K562 (cell line): ENCODE measurements at regions not wholly inside any gene's neighbourhood (a gene's known extent, or its start where the extent isn't known, plus 50 kb on each side); places are given as distances from the start of the nearest gene placed in this dataset.

ENCODE experiments used
- ATAC-seq: fragments of 200-7000 bp; cut with Tn5 transposase; 3 replicates; pipeline ENCODE4 v1.9.1; 2020; ENCODE audit warnings: moderate library complexity
- BruUV-seq: library from RNA; stranded (reverse); fragments of 400-500 nt; replicated peaks from 2 replicates; lab custom pipeline; 2021; lab: Mats Ljungman, UMichigan
- CTCF ChIA-PET: fragments of 300-600 bp; formaldehyde crosslinking; extraction: SDS; loops from one replicate; lab custom pipeline; 2021; ENCODE audit warnings: low intra/inter-chr PET ratio; lab: Yijun Ruan, JAX
- POLR2A ChIA-PET: fragments of 300-600, 350-650 bp; sonication (Branson Sonifier 250); formaldehyde crosslinking; extraction: SDS; loops from one replicate; lab custom pipeline; 2021; ENCODE audit warnings: antibody characterized with exemption, inconsistent platforms; lab: Yijun Ruan, JAX
- DNase-seq, 4 experiments: peaks; one replicate each; pipeline versions ENCODE4 v3.0.0 to v3.0.0-alpha.2; 2011 to 2018; ENCODE audit warnings: low spot score in 3 of 4, mixed read lengths in 3 of 4; ENCODE audit errors: extremely low read depth in 1 of 4
- FAIRE-seq: peaks from 2 replicates; lab custom pipeline; 2011; peaks lifted over from hg19 to GRCh38; lab: Jason Lieb, UNC
- H2AFZ ChIP-seq: 2 replicates; pipeline ENCODE4 v1.6.0; 2011; ENCODE audit warnings: low read depth, low read length, control low read depth, inconsistent platforms
- H3K27ac ChIP-seq: fragments of 200-600 bp; 3 replicates; pipeline ENCODE4 v1.8.0; 2011; ENCODE audit warnings: low read depth, mild to moderate bottlenecking, control low read depth, inconsistent platforms, low read length, moderate library complexity, mixed read lengths; ENCODE audit errors: extremely low read depth
- H3K27me3 ChIP-seq, 2 experiments: fragments of 300-600 bp in 1 of 2; 2 replicates in 1 of 2; 3 replicates in 1 of 2; pipeline versions ENCODE4 v1.6.0 to v1.8.0; 2011; ENCODE audit warnings: inconsistent platforms in 2 of 2, low read length in 2 of 2, mild to moderate bottlenecking in 1 of 2, mixed read lengths in 1 of 2, moderate library complexity in 1 of 2; ENCODE audit not compliant: control insufficient read depth in 2 of 2, insufficient read depth in 2 of 2
- H3K36me3 ChIP-seq: fragments of 300-600 bp; 3 replicates; pipeline ENCODE4 v1.8.0; 2011; ENCODE audit warnings: mild to moderate bottlenecking, low read length, inconsistent platforms; ENCODE audit not compliant: control insufficient read depth, insufficient read depth
- H3K4me1 ChIP-seq, 2 experiments: fragments of 200-600 bp in 1 of 2; replicated peaks in 1 of 2; 2 replicates in 1 of 2; 3 replicates in 1 of 2; pipeline versions ENCODE4 v1.5.1 to v1.8.0; 2011; ENCODE audit warnings: inconsistent platforms in 2 of 2, low read length in 2 of 2, mild to moderate bottlenecking in 1 of 2, mixed read lengths in 1 of 2, moderate library complexity in 1 of 2; ENCODE audit not compliant: control insufficient read depth in 2 of 2, insufficient read depth in 2 of 2
- H3K4me2 ChIP-seq: 2 replicates; pipeline ENCODE4 v1.6.1; 2011; ENCODE audit warnings: low read length, control low read depth, inconsistent platforms, mixed read lengths; ENCODE audit not compliant: insufficient read depth
- H3K4me3 ChIP-seq: fragments of 200-600 bp; sonication (generic), shearing (Covaris generic); 2 replicates; pipeline ENCODE4 v1.5.1; 2016; ENCODE audit warnings: control low read depth, inconsistent platforms
- H3K79me2 ChIP-seq: fragments of 200-600 bp; 3 replicates; pipeline ENCODE4 v1.8.0; 2011; ENCODE audit warnings: low read length, inconsistent platforms; ENCODE audit not compliant: control insufficient read depth, insufficient read depth
- H3K9ac ChIP-seq, 2 experiments: 2 replicates each; pipeline versions ENCODE4 v1.6.0 to v1.6.1; 2011; ENCODE audit warnings: low read depth in 2 of 2, low read length in 2 of 2, control low read depth in 1 of 2, inconsistent platforms in 1 of 2, mild to moderate bottlenecking in 1 of 2, mixed read lengths in 1 of 2; ENCODE audit not compliant: insufficient read depth in 1 of 2
- H3K9me1 ChIP-seq: one replicate; pipeline ENCODE4 v1.6.0; 2011; ENCODE audit warnings: inconsistent platforms, mild to moderate bottlenecking, low read length, moderate library complexity; ENCODE audit not compliant: control insufficient read depth, insufficient read depth
- H3K9me3 ChIP-seq: replicated peaks from 2 replicates; pipeline ENCODE4 v1.5.1; 2011; ENCODE audit warnings: low read depth, low read length, inconsistent platforms; ENCODE audit not compliant: control insufficient read depth, insufficient read depth
- H4K20me1 ChIP-seq: replicated peaks from 2 replicates; pipeline ENCODE4 v1.6.1; 2011; ENCODE audit warnings: low read length, inconsistent platforms, mixed read lengths; ENCODE audit not compliant: control insufficient read depth, insufficient read depth
- GABPA ChIP-seq: fragments of 200-800 bp; sonication (Bioruptor generic); conservative IDR thresholded peaks from 2 replicates; pipeline ENCODE4 v1.6.1; 2016; ENCODE audit warnings: low read depth, missing genetic modification characterization, missing compliant biosample characterization
- PHB2 ChIP-seq: fragments of 450-650 bp; IDR thresholded peaks from 2 replicates; pipeline ENCODE4 v1.6.1; 2017; ENCODE audit warnings: low read depth
- PHF21A ChIP-seq: fragments of 450-650 bp; IDR thresholded peaks from 2 replicates; pipeline ENCODE4 v1.6.1; 2017; ENCODE audit warnings: low read depth, borderline replicate concordance
- POLR2H ChIP-seq: IDR thresholded peaks from 2 replicates; pipeline ENCODE4 v1.6.1; 2016; ENCODE audit warnings: missing genetic modification characterization, low read depth, mild to moderate bottlenecking, control low read depth, missing compliant biosample characterization, moderate library complexity
- PTTG1 ChIP-seq: fragments of 450-650 bp; IDR thresholded peaks from 2 replicates; pipeline ENCODE4 v1.6.1; 2016; ENCODE audit warnings: low read depth, mild to moderate bottlenecking, missing genetic modification characterization, missing compliant biosample characterization
- SIN3B ChIP-seq: fragments of 450-650 bp; IDR thresholded peaks from 2 replicates; pipeline ENCODE4 v1.6.1; 2017; ENCODE audit warnings: low read depth, mild to moderate bottlenecking, moderate library complexity
- YY1 ChIP-seq, 3 experiments: IDR thresholded peaks; 2 replicates each; pipeline ENCODE4 v1.6.1; 2011; ENCODE audit warnings: low read length in 2 of 3, mild to moderate bottlenecking in 2 of 3, moderate library complexity in 2 of 3, borderline replicate concordance in 1 of 3, control low read depth in 1 of 3, low read depth in 1 of 3; ENCODE audit not compliant: insufficient read depth in 3 of 3, insufficient replicate concordance in 2 of 3, control insufficient read depth in 1 of 3, insufficient read length in 1 of 3; ENCODE audit errors: extremely low read depth in 1 of 3
- ZNF146 ChIP-seq: IDR thresholded peaks from one replicate; pipeline ENCODE4 v1.6.1; 2018; ENCODE audit warnings: missing compliant biosample characterization; ENCODE audit not compliant: unreplicated experiment
- ZNF23 ChIP-seq: fragments of 250-450 bp; sonication (Bioruptor Pico); IDR thresholded peaks from 2 replicates; pipeline ENCODE4 v1.4.0; 2020; ENCODE audit warnings: mild to moderate bottlenecking
- ZNF384 ChIP-seq: IDR thresholded peaks from 2 replicates; pipeline ENCODE4 v1.6.1; 2012; ENCODE audit warnings: low read depth, low read length, improper control_type of control experiment
- WGBS: fragments of 100-300 bp; shearing (Covaris generic); methylation state at CpG from one replicate; pipeline ENCODE4 v1.1.6; 2016; ENCODE audit warnings: low coverage, mixed read lengths; ENCODE audit not compliant: insufficient coverage; ENCODE audit errors: missing lambda C conversion rate; 5-methylcytosine and 5-hydroxymethylcytosine counted together
- in situ Hi-C: fragments of 300-500 bp; cut with MboI; formaldehyde crosslinking; loops from 4 replicates; pipeline ENCODE4 v1.15.0; 2018; ENCODE audit warnings: inconsistent platforms, mixed read lengths
- intact Hi-C: fragments of 100-400 bp; cut with micrococcal nuclease; formaldehyde crosslinking; loops from 2 replicates; pipeline ENCODE4 v1.14.2; 2022
- TF ChIP-seq, protein P1 (sequence below): sonication (generic); formaldehyde crosslinking; IDR thresholded peaks from 2 replicates; pipeline ENCODE4 v1.8.0; 2022; ENCODE audit warnings: mild to moderate bottlenecking, missing genetic modification reagents
- TF ChIP-seq, protein P2 (sequence below): fragments of 450-650 bp; IDR thresholded peaks from 2 replicates; pipeline ENCODE4 v1.6.1; 2017; ENCODE audit warnings: antibody characterized with exemption, mild to moderate bottlenecking
- TF ChIP-seq, protein P3 (sequence below): sonication (generic); formaldehyde crosslinking; IDR thresholded peaks from 2 replicates; pipeline ENCODE4 v1.8.0; 2022; ENCODE audit warnings: missing genetic modification reagents, mild to moderate bottlenecking, borderline replicate concordance

- DNase-seq (peak; percentile 76 to 79 (median 77)), FAIRE-seq (peak; percentile 60), ATAC-seq (peak; percentile 83)
- 26% methylated on average over 16 of the region's 18 CpGs for WGBS
- peak overlapping the region; percentile 19 to 67; a peak in 3 of 4 replicates for H3K9ac ChIP-seq
- H4K20me1 ChIP-seq = no peaks in the 10 kb centered on the region
- H2AFZ ChIP-seq = peak overlapping the region; percentile 87
- H3K4me1 ChIP-seq = peaks cover 23 to 47% of the 10 kb centered on the region in 2 experiments; a peak in 4 of 5 replicates
- in situ Hi-C loops (loop anchor here (10.0 to 25.0 kb wide), 2 partner anchors 294 to 354 kb away; no protein-coding TSS in a partner anchor), intact Hi-C loops (loop anchor here (1.0 to 5.0 kb wide), 3 partner anchors 98 to 353 kb away; no protein-coding TSS in a partner anchor)
- BruUV-seq = no TSS peak
- no peaks in the 10 kb centered on the region for H3K9me3 ChIP-seq
- no peaks in the 10 kb centered on the region for H3K36me3 ChIP-seq
- ChIA-PET CTCF (interaction anchor here (0.6 to 1.2 kb wide), 2 partner anchors 98 to 157 kb away, joined by 4 to 5 read pairs; no protein-coding TSS in a partner anchor), POLR2A (interaction anchor here (0.6 to 1.1 kb wide), 4 partner anchors 9 to 369 kb away, joined by 3 to 5 read pairs (median 4); no protein-coding TSS in a partner anchor)
- no peaks in the 10 kb centered on the region for H3K27me3 ChIP-seq
- H3K79me2 ChIP-seq = no peaks in the 10 kb centered on the region
- H3K27ac ChIP-seq = peak overlapping the region; percentile 45; the same call in 2 of the 3 replicates
- peaks cover 5% of the 10 kb centered on the region for H3K9me1 ChIP-seq
- no peak overlapping the region for H3K4me3 ChIP-seq
- H3K4me2 ChIP-seq = peak overlapping the region; percentile 53; the same call in 1 of the 2 replicates
- TF ChIP-seq PTTG1 (tag) (no peak), PHB2 (no peak), ZNF146 (CRISPR knock-in tag) (no peak), PHF21A (peak; percentile 25; the same call in 1 of the 2 replicates), POLR2H (tag) (no peak), SIN3B (no peak), ZNF23 (no peak), GABPA (tag) (no peak), ZNF384 (no peak), YY1 (IDR thresholded peaks at IDR 0.05; ENCODE audit: borderline replicate concordance in 1 of 3, control insufficient read depth in 1 of 3, extremely low read depth in 1 of 3, insufficient read depth in 3 of 3, insufficient read length in 1 of 3, insufficient replicate concordance in 2 of 3, low read depth in 1 of 3, low read length in 2 of 3) (peak in 1 of 3 experiments; percentile 20)
- TF ChIP-seq, protein P1, sequence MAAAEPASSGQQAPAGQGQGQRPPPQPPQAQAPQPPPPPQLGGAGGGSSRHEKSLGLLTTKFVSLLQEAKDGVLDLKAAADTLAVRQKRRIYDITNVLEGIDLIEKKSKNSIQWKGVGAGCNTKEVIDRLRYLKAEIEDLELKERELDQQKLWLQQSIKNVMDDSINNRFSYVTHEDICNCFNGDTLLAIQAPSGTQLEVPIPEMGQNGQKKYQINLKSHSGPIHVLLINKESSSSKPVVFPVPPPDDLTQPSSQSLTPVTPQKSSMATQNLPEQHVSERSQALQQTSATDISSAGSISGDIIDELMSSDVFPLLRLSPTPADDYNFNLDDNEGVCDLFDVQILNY (CRISPR knock-in tag) = no peak
- TF ChIP-seq, protein P2, sequence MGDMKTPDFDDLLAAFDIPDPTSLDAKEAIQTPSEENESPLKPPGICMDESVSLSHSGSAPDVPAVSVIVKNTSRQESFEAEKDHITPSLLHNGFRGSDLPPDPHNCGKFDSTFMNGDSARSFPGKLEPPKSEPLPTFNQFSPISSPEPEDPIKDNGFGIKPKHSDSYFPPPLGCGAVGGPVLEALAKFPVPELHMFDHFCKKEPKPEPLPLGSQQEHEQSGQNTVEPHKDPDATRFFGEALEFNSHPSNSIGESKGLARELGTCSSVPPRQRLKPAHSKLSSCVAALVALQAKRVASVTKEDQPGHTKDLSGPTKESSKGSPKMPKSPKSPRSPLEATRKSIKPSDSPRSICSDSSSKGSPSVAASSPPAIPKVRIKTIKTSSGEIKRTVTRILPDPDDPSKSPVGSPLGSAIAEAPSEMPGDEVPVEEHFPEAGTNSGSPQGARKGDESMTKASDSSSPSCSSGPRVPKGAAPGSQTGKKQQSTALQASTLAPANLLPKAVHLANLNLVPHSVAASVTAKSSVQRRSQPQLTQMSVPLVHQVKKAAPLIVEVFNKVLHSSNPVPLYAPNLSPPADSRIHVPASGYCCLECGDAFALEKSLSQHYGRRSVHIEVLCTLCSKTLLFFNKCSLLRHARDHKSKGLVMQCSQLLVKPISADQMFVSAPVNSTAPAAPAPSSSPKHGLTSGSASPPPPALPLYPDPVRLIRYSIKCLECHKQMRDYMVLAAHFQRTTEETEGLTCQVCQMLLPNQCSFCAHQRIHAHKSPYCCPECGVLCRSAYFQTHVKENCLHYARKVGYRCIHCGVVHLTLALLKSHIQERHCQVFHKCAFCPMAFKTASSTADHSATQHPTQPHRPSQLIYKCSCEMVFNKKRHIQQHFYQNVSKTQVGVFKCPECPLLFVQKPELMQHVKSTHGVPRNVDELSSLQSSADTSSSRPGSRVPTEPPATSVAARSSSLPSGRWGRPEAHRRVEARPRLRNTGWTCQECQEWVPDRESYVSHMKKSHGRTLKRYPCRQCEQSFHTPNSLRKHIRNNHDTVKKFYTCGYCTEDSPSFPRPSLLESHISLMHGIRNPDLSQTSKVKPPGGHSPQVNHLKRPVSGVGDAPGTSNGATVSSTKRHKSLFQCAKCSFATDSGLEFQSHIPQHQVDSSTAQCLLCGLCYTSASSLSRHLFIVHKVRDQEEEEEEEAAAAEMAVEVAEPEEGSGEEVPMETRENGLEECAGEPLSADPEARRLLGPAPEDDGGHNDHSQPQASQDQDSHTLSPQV = peak; percentile 62
- TF ChIP-seq, protein P3, sequence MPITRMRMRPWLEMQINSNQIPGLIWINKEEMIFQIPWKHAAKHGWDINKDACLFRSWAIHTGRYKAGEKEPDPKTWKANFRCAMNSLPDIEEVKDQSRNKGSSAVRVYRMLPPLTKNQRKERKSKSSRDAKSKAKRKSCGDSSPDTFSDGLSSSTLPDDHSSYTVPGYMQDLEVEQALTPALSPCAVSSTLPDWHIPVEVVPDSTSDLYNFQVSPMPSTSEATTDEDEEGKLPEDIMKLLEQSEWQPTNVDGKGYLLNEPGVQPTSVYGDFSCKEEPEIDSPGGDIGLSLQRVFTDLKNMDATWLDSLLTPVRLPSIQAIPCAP = no peak
Observed at GRCh38 chr2:43131051-43131889, 95.1 kb downstream of the ZFP36L2 start.
